OCI-LY1 (cell line): ENCODE measurements at regions not wholly inside any gene's neighbourhood (a gene's known extent, or its start where the extent isn't known, plus 50 kb on each side); places are given as distances from the start of the nearest gene placed in this dataset.

Experiments
- CTCF ChIP-seq: fragments of 200-600 bp; sonication (generic), shearing (Covaris generic); IDR thresholded peaks from 2 replicates; pipeline ENCODE4 v1.5.1; 2017; ENCODE audit warnings: mild to moderate bottlenecking, antibody characterized with exemption, low read length, moderate library complexity, mixed read lengths
- EZH2 ChIP-seq: fragments of 200-600 bp; sonication (generic), shearing (Covaris generic); IDR thresholded peaks from 2 replicates; pipeline ENCODE4 v1.8.0; 2017; ENCODE audit warnings: borderline replicate concordance, mixed run types, mild to moderate bottlenecking, antibody characterized with exemption, low read length, moderate library complexity, mixed read lengths

GRCh38 chrX:99142745-99143144 lies 1267.3 kb downstream of the PCDH19 start:
- TF ChIP-seq CTCF (no peak), EZH2 (no peak)
